Ishikawa (cell line): ENCODE measurements at regions not wholly inside any gene's neighbourhood (a gene's known extent, or its start where the extent isn't known, plus 50 kb on each side); places are given as distances from the start of the nearest gene placed in this dataset.

Experiments
- FOXM1 ChIP-seq: IDR thresholded peaks from 2 replicates; pipeline ENCODE4 v1.6.1; 2012; ENCODE audit warnings: low read depth, borderline replicate concordance
- YY1 ChIP-seq: IDR thresholded peaks from 2 replicates; pipeline ENCODE4 v1.6.1; 2012; ENCODE audit warnings: low read depth
- TF ChIP-seq, protein P1 (sequence below): IDR thresholded peaks from 2 replicates; pipeline ENCODE4 v1.6.1; 2012

DNA sequence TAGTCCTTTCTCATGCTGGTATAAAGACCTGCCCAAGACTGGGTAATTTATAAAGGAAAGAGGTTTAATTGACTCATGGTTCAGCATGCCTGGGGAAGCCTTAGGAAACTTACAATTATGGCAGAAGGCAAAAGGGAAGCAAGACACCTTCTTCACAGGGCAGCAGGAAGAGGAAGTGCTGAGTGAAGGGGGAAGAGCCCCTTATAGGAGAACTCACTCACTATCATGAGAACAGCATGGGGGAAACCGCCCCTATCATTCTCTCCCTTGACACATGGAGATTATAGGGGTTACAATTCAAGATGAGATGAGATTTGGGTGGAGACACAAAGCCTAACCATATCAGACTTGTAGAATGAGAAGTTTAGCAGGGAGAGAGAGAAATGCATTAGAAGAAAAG, 373.3 kb upstream of the DIAPH2 start:
- no peak for TF ChIP-seq YY1
- TF ChIP-seq, protein P1, sequence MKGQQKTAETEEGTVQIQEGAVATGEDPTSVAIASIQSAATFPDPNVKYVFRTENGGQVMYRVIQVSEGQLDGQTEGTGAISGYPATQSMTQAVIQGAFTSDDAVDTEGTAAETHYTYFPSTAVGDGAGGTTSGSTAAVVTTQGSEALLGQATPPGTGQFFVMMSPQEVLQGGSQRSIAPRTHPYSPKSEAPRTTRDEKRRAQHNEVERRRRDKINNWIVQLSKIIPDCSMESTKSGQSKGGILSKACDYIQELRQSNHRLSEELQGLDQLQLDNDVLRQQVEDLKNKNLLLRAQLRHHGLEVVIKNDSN: no peak
- no peak for TF ChIP-seq FOXM1
